ENCODE measurements at regions not wholly inside any gene's neighbourhood (a gene's known extent, or its start where the extent isn't known, plus 50 kb on each side); places are given as distances from the start of the nearest gene placed in this dataset.

DNA sequence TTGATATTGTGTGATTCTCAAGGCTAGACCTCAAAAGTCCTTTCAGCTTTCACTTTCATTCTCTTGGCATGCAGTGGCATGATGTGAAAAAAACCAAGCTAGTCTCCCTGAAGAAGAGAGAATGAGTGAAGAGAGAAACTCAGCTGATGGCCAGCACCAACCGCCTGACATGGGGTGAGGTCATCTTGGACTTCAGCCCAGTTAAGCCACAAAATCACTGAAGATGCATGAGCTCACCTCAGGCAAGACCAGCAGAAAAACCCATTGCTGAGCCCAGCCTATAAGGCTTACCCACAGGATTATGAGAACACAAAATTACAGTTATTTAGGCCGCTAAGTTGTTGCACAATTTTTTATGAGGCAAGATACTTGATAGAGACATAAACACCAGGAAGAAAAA lies 496.5 kb downstream of the TOX3 start:
- TF ChIP-seq, protein P1, sequence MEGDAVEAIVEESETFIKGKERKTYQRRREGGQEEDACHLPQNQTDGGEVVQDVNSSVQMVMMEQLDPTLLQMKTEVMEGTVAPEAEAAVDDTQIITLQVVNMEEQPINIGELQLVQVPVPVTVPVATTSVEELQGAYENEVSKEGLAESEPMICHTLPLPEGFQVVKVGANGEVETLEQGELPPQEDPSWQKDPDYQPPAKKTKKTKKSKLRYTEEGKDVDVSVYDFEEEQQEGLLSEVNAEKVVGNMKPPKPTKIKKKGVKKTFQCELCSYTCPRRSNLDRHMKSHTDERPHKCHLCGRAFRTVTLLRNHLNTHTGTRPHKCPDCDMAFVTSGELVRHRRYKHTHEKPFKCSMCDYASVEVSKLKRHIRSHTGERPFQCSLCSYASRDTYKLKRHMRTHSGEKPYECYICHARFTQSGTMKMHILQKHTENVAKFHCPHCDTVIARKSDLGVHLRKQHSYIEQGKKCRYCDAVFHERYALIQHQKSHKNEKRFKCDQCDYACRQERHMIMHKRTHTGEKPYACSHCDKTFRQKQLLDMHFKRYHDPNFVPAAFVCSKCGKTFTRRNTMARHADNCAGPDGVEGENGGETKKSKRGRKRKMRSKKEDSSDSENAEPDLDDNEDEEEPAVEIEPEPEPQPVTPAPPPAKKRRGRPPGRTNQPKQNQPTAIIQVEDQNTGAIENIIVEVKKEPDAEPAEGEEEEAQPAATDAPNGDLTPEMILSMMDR (IDR thresholded peaks at IDR 0.05): no peak
- TF ChIP-seq POLR2A (IDR thresholded peaks at IDR 0.05): no peak

Data from uterus (tissue), 2 donors.